ENCODE measurements at regions not wholly inside any gene's neighbourhood (a gene's known extent, or its start where the extent isn't known, plus 50 kb on each side); places are given as distances from the start of the nearest gene placed in this dataset.

GRCh38 chr15:46170326-46170725 is 535.5 kb downstream of the SQOR start:
- TF ChIP-seq, protein P1, sequence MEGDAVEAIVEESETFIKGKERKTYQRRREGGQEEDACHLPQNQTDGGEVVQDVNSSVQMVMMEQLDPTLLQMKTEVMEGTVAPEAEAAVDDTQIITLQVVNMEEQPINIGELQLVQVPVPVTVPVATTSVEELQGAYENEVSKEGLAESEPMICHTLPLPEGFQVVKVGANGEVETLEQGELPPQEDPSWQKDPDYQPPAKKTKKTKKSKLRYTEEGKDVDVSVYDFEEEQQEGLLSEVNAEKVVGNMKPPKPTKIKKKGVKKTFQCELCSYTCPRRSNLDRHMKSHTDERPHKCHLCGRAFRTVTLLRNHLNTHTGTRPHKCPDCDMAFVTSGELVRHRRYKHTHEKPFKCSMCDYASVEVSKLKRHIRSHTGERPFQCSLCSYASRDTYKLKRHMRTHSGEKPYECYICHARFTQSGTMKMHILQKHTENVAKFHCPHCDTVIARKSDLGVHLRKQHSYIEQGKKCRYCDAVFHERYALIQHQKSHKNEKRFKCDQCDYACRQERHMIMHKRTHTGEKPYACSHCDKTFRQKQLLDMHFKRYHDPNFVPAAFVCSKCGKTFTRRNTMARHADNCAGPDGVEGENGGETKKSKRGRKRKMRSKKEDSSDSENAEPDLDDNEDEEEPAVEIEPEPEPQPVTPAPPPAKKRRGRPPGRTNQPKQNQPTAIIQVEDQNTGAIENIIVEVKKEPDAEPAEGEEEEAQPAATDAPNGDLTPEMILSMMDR (IDR thresholded peaks at IDR 0.05; ENCODE audit: low read depth, low read length) = no peak
- DNase-seq (ENCODE audit: low read depth, low spot score) = no peak
- in situ Hi-C loops (cut with HindIII; ENCODE audit: low sequenced_read_pairs) = no loop called here
- no peak overlapping the region for H3K4me3 ChIP-seq (ENCODE audit: low read depth, low read length)

DNA sequence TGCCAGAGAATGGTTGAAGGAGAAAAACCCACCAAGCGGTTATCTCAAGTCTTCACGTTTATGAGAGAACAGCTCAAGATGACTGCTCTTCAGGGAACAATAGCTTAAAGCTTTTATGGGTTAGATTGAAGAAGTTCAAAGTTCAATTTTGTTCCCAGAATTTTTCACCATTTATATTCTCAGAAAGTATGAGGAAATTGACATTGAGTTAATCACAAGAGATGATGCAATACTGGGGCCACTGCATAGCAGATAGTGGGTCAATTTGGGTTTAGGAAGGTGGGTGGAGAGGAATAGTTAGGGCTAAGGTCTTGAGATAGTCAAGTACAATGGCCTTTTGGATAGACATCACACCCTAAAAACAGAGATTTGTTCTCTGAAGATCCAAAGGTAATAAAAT is 539.3 kb downstream of the SQOR start:
- in situ Hi-C loops (cut with HindIII; ENCODE audit: low sequenced_read_pairs) = no loop called here
- TF ChIP-seq, protein P1 (IDR thresholded peaks at IDR 0.05; ENCODE audit: low read depth, low read length) = no peak
- H3K4me3 ChIP-seq (ENCODE audit: low read depth, low read length) = no peak overlapping the region
- no peak for DNase-seq (ENCODE audit: low read depth, low spot score)

DNA sequence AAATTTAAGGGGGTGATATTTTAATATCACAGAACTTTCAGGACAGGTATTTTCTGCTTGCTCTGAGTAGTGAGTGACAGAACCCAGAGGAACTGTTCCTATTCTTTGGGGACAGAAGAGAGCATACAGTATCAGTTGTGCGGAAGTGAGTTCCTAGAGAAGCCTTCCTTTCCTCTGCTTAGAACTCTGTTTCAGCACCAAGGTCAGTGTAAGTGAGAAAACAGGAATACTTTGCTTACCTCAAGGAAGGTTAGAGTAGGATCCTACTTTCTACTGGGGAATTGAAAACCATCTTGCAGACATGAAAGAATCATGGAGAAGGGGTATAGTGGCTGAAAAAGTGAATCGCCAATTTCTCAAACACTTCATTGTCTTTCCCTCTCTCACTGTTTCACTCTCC is 542.4 kb downstream of the SQOR start:
- TF ChIP-seq, protein P1 (IDR thresholded peaks at IDR 0.05; ENCODE audit: low read depth, low read length) = no peak
- DNase-seq (ENCODE audit: low read depth, low spot score) = no peak
- H3K4me3 ChIP-seq (ENCODE audit: low read depth, low read length) = no peak overlapping the region
- in situ Hi-C loops (cut with HindIII; ENCODE audit: low sequenced_read_pairs) = no loop called here

DNA sequence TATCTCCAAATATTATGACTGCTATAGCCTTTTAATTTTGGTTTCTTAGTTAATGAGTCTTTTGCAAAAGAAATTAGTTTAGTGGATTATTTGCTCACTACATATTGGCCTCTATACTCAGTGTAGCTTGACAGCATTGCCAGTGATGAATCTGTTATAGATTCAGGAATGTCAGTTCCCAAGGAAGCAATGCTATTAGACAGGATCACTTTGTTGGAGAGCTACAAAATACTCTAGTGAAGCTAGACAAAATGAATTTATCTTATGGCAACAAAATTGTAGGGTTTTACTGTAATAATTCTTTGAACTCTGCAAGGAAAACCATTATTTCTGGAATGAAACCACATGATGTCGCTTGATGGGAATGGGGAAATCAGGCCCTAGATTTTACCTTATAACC is 543.3 kb downstream of the SQOR start:
- in situ Hi-C loops (cut with HindIII; ENCODE audit: low sequenced_read_pairs) = no loop called here
- TF ChIP-seq, protein P1 (IDR thresholded peaks at IDR 0.05; ENCODE audit: low read depth, low read length) = no peak
- no peak overlapping the region for H3K4me3 ChIP-seq (ENCODE audit: low read depth, low read length)
- DNase-seq (ENCODE audit: low read depth, low spot score) = no peak

DNA sequence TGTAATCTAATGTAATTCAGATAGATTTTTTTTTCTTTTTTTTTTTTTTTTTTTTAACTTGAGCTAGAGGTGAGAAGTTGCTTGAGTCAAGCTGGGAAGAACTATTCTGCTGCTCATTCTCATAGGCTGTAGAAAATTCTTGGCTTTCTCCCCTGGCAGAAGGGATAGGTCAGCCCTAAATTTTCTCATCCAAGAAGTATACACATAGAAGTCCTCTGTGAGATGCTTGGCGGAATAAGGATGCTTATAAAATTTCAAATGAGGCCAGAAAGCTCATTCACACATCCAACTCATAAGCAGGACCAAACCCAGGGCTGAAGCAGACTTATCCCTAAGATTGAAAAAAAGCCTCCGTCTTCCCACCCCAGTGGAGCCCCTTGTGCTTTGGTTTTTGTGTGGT is 572.5 kb downstream of the SQOR start:
- no peak for DNase-seq (ENCODE audit: low read depth, low spot score)
- TF ChIP-seq, protein P1 (IDR thresholded peaks at IDR 0.05; ENCODE audit: low read depth, low read length) = no peak
- in situ Hi-C loops (cut with HindIII; ENCODE audit: low sequenced_read_pairs) = no loop called here
- no peak overlapping the region for H3K4me3 ChIP-seq (ENCODE audit: low read depth, low read length)

GRCh38 chr15:46213551-46213950 is 578.7 kb downstream of the SQOR start:
- no peak overlapping the region for H3K4me3 ChIP-seq (ENCODE audit: low read depth, low read length)
- DNase-seq (ENCODE audit: low read depth, low spot score) = no peak
- TF ChIP-seq, protein P1 (IDR thresholded peaks at IDR 0.05; ENCODE audit: low read depth, low read length) = no peak
- in situ Hi-C loops (cut with HindIII; ENCODE audit: low sequenced_read_pairs) = no loop called here

GRCh38 chr15:46222826-46223225 is 588.0 kb downstream of the SQOR start:
- no peak for DNase-seq (ENCODE audit: low read depth, low spot score)
- in situ Hi-C loops (cut with HindIII; ENCODE audit: low sequenced_read_pairs) = no loop called here
- no peak overlapping the region for H3K4me3 ChIP-seq (ENCODE audit: low read depth, low read length)
- TF ChIP-seq, protein P1 (IDR thresholded peaks at IDR 0.05; ENCODE audit: low read depth, low read length) = no peak
